ENCODE measurements at regions not wholly inside any gene's neighbourhood (a gene's known extent, or its start where the extent isn't known, plus 50 kb on each side); places are given as distances from the start of the nearest gene placed in this dataset.

GRCh38 chr15:100766243-100767000 lies 113.2 kb upstream of the ALDH1A3 start (continued):
- TF ChIP-seq PRDM15 (CRISPR knock-in tag; IDR thresholded peaks at IDR 0.05) (no peak), TBL1XR1 (IDR thresholded peaks at IDR 0.05; ENCODE audit: low read depth, low read length) (no peak), POLR2AphosphoS5 (IDR thresholded peaks at IDR 0.05; ENCODE audit: low read length) (no peak), FOS (IDR thresholded peaks at IDR 0.05; ENCODE audit: borderline replicate concordance, extremely low read depth, insufficient read length) (no peak), SMC3 (IDR thresholded peaks at IDR 0.05; ENCODE audit: borderline replicate concordance, low read length) (no peak)

GRCh38 chr15:100767001-100767825 lies 112.4 kb upstream of the ALDH1A3 start:
- no peak for ATAC-seq
- DNase-seq (ENCODE audit: low read depth, low spot score): no peak
- RAD21 ChIA-PET (ENCODE audit: unreplicated experiment): no interaction called here
- no peaks in the 10 kb centered on the region for H4K20me1 ChIP-seq (ENCODE audit: control insufficient read depth, insufficient read depth)
- in situ Hi-C loops (cut with MboI): no loop called here
- no peak overlapping the region for H2AFZ ChIP-seq (ENCODE audit: control insufficient read depth, low read depth, low read length)
- no peaks in the 10 kb centered on the region for H3K4me1 ChIP-seq (ENCODE audit: control insufficient read depth, insufficient read depth, low read length)
- H3K27me3 ChIP-seq (replicated peaks in 1 of 2; ENCODE audit: control insufficient read depth in 2 of 2, insufficient read depth in 2 of 2, low read length in 1 of 2): no peaks in the 10 kb centered on the region; a peak in 2 of 4 replicates
- FAIRE-seq: no peak
- H3K9me3 ChIP-seq (replicated peaks; ENCODE audit: control insufficient read depth, insufficient read depth, low read length): no peaks in the 10 kb centered on the region; the same call in 2 of the 3 replicates
- no peaks in the 10 kb centered on the region for H3K79me2 ChIP-seq (ENCODE audit: control insufficient read depth, insufficient read depth, low read length)
- no TSS peak for BruUV-seq (replicated peaks)
- H3K4me3 ChIP-seq: no peak overlapping the region
- CTCF ChIA-PET: no interaction called here
- WGBS (ENCODE audit: insufficient coverage, insufficient replicate concordance, low lambda C conversion rate, missing lambda C conversion rate): 40% methylated on average over 14 of the region's 14 CpGs
- H3K27ac ChIP-seq (ENCODE audit: control insufficient read depth, insufficient read depth): no peak overlapping the region
- POLR2A ChIA-PET: no interaction called here
- intact Hi-C loops (cut with micrococcal nuclease; ENCODE audit: unreplicated experiment): no loop called here
- SMC1A ChIA-PET (ENCODE audit: uncharacterized antibody, unreplicated experiment): no interaction called here
- TF ChIP-seq MTA2 (IDR thresholded peaks at IDR 0.05; ENCODE audit: low read depth) (no peak), ASH2L (IDR thresholded peaks at IDR 0.05; ENCODE audit: borderline replicate concordance, low read depth) (no peak), BMI1 (IDR thresholded peaks at IDR 0.05; ENCODE audit: borderline replicate concordance) (no peak), CTCF (IDR thresholded peaks at IDR 0.05 in 2 of 3, conservative IDR thresholded peaks at IDR 0.05 in 1 of 3; ENCODE audit: control insufficient read depth in 2 of 3, extremely low read depth in 1 of 3, insufficient read depth in 1 of 3, low read depth in 3 of 3, low read length in 3 of 3) (no peak), ZNF24 (IDR thresholded peaks at IDR 0.05) (no peak), PML (IDR thresholded peaks at IDR 0.05; ENCODE audit: low read length) (no peak), SMAD1 (IDR thresholded peaks at IDR 0.05; ENCODE audit: low read depth, partially characterized antibody) (no peak), NR2C2 (IDR thresholded peaks at IDR 0.05; ENCODE audit: borderline replicate concordance, control insufficient read depth, insufficient read length, low read depth) (no peak), GATAD2B (conservative IDR thresholded peaks at IDR 0.05; ENCODE audit: low read depth) (no peak), LARP7 (IDR thresholded peaks at IDR 0.05) (no peak), YY1 (IDR thresholded peaks at IDR 0.05; ENCODE audit: low read depth, low read length) (no peak)
- no peaks in the 10 kb centered on the region for H3K36me3 ChIP-seq (ENCODE audit: control insufficient read depth in 2 of 2, insufficient read depth in 2 of 2, low read length in 1 of 2)
- H3K4me2 ChIP-seq (ENCODE audit: control insufficient read depth, insufficient read depth): no peak overlapping the region
- no peak overlapping the region for H3K9ac ChIP-seq (ENCODE audit: control insufficient read depth, insufficient read depth, low read length)

Data from GM12878 (cell line).